ENCODE measurements at regions not wholly inside any gene's neighbourhood (a gene's known extent, or its start where the extent isn't known, plus 50 kb on each side); places are given as distances from the start of the nearest gene placed in this dataset.

DNA sequence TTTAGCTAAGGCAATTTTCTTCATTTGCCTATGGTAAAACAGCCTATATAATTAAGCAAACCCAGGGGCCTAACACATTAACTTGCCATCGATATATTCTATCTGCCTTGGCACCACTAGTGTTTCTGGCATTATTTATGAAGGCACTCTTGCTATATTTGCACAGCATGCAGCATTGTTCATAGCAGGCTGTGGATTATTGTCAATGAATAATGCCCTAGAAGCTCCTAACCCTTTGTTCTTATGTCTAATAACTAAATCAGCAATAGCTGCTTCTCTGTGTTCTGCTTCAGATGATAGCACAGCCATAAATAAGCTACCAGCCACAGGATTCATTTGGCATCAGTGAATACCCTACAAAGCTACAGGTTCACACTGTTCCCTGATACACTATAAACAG, 254.8 kb upstream of the STXBP5 start:
- TF ChIP-seq POLR2A (IDR thresholded peaks at IDR 0.05) (no peak), CTCF (IDR thresholded peaks at IDR 0.05) (no peak), EP300 (IDR thresholded peaks at IDR 0.05) (no peak)
